ENCODE measurements at regions not wholly inside any gene's neighbourhood (a gene's known extent, or its start where the extent isn't known, plus 50 kb on each side); places are given as distances from the start of the nearest gene placed in this dataset.

DNA sequence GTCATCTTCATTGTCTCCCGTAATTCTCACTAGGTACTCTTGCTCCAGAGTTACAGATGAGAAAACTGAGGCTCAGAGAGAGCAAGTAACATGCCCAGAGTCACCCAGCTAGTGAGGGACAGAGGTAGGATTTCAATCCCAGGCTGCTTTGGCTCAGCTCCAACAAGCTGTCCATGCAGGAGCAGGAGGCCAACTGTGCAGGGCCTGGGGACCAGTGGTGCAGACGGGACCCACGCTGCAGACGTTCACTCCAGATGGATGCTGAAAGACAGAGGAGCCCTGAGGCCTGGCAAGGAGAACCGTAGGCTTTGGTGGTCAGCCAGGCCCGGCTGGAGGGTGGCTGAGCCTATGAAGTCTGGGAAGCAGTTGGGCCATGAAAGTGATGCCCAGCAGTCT lies 102.6 kb downstream of the MCFD2 start:
- DNase-seq (ENCODE audit: low spot score): no peak

Measured in H4 (cell line).